Transverse colon (tissue), 3 donors: ENCODE measurements at regions not wholly inside any gene's neighbourhood (a gene's known extent, or its start where the extent isn't known, plus 50 kb on each side); places are given as distances from the start of the nearest gene placed in this dataset.

Source experiments
- CTCF ChIP-seq, 5 experiments: fragments of 200-600 bp in 3 of 5; fragments of 450-650 bp in 2 of 5; sonication (generic) in 3 of 5; IDR thresholded peaks; 1 replicate in 2 of 5; 2 replicates in 3 of 5; pipeline ENCODE4 v1.5.1; 2016 to 2017; ENCODE audit warnings: antibody characterized with exemption in 5 of 5, inconsistent platforms in 3 of 5, mild to moderate bottlenecking in 2 of 5, moderate library complexity in 1 of 5
- EP300 ChIP-seq: sonication (generic); formaldehyde crosslinking; IDR thresholded peaks from one replicate; pipeline ENCODE4 v1.6.1; 2017; ENCODE audit warnings: antibody characterized with exemption, low read depth

- no peak for TF ChIP-seq CTCF (IDR thresholded peaks at IDR 0.05)
- TF ChIP-seq EP300 = no peak
These were observed 483.7 kb downstream of the ELAVL2 start for GRCh38 chr9:23342291-23342690.
